Tibial artery (tissue), 4 donors: ENCODE measurements at regions not wholly inside any gene's neighbourhood (a gene's known extent, or its start where the extent isn't known, plus 50 kb on each side); places are given as distances from the start of the nearest gene placed in this dataset.
"Not testable (repeated sequence)": the region's sequence is repeated elsewhere in the genome, so short reads cannot be mapped to it uniquely, and the experiment has no call there.

Experiments
- DNase-seq, 2 donors: peaks; one replicate each; pipeline ENCODE4 v3.0.0-alpha.2; 2019
- H3K27ac ChIP-seq, 2 donors: fragments of 200-600 bp; sonication (generic) in 1 of 2; 1 replicate in 1 of 2; 2 replicates in 1 of 2; pipeline ENCODE4 v1.5.1; 2018 to 2019; ENCODE audit warnings: mild to moderate bottlenecking in 1 of 2
- H3K27me3 ChIP-seq, 2 donors: fragments of 200-600 bp; sonication (generic) in 1 of 2; one replicate each; pipeline versions ENCODE4 v1.5.1 to v1.6.0; 2016 to 2019
- H3K36me3 ChIP-seq, 3 donors: fragments of 200-600 bp; sonication (generic) in 2 of 3; one replicate each; pipeline ENCODE4 v1.5.1; 2016 to 2019; ENCODE audit warnings: mild to moderate bottlenecking in 2 of 3
- H3K4me1 ChIP-seq, 4 donors: fragments of 200-600 bp; sonication (generic) in 2 of 4; 1 replicate in 3 of 4; 2 replicates in 1 of 4; pipeline ENCODE4 v1.5.1; 2016 to 2019
- H3K4me3 ChIP-seq, 2 donors: fragments of 200-600 bp; sonication (generic) in 1 of 2; 1 replicate in 1 of 2; 2 replicates in 1 of 2; pipeline ENCODE4 v1.5.1; 2018 to 2019; ENCODE audit warnings: mild to moderate bottlenecking in 2 of 2
- H3K9me3 ChIP-seq, 3 donors: fragments of 200-600 bp; sonication (generic) in 1 of 3; one replicate each; pipeline ENCODE4 v1.5.1; 2016 to 2019
- CTCF ChIP-seq, 2 experiments: fragments of 200-600 bp in 1 of 2; fragments of 450-650 bp in 1 of 2; IDR thresholded peaks; one replicate each; pipeline ENCODE4 v1.5.1; 2017 to 2019; ENCODE audit warnings: antibody characterized with exemption in 2 of 2, mild to moderate bottlenecking in 1 of 2, moderate library complexity in 1 of 2
- intact Hi-C: fragments of 100-400 bp; cut with DNase I; formaldehyde crosslinking; loops from one replicate; pipeline ENCODE4 v1.15.0; 2023; ENCODE audit warnings: low total_unique reads

- H3K36me3 ChIP-seq: no peaks in the 10 kb centered on the region
- no peak for TF ChIP-seq CTCF (IDR thresholded peaks at IDR 0.05)
These were observed 217.9 kb downstream of the SATB1 start for GRCh38 chr3:18207226-18207625.

GRCh38 chr3:18205701-18206100, 219.4 kb downstream of the SATB1 start:
- H3K9me3 ChIP-seq, intact Hi-C loops, H3K27me3 ChIP-seq: not testable (repeated sequence)

More at GRCh38 chr3:18207226-18207625, 217.9 kb downstream of the SATB1 start:
- H3K27ac ChIP-seq: no peak overlapping the region
- H3K4me1 ChIP-seq: no peaks in the 10 kb centered on the region
- H3K27me3 ChIP-seq: no peaks in the 10 kb centered on the region
- no peak overlapping the region for H3K4me3 ChIP-seq
- DNase-seq: no peak
- H3K9me3 ChIP-seq: no peaks in the 10 kb centered on the region
- intact Hi-C loops: no loop called here

GRCh38 chr3:18201315-18201714, 223.8 kb downstream of the SATB1 start:
- DNase-seq: no peak
- Histone ChIP-seq H3K36me3 (no peaks in the 10 kb centered on the region), H3K4me3 (no peak overlapping the region), H3K9me3 (peaks cover 0 to 6% (median 0%) of the 10 kb centered on the region in 3 donors), H3K4me1 (no peaks in the 10 kb centered on the region), H3K27ac (no peak overlapping the region), H3K27me3 (no peaks in the 10 kb centered on the region)
- intact Hi-C loops: no loop called here
- TF ChIP-seq CTCF (IDR thresholded peaks at IDR 0.05): no peak

More at GRCh38 chr3:18205701-18206100, 219.4 kb downstream of the SATB1 start:
- DNase-seq, H3K4me1 ChIP-seq, H3K27ac ChIP-seq, H3K36me3 ChIP-seq, H3K4me3 ChIP-seq: not testable (repeated sequence)

- Histone ChIP-seq H3K36me3 (no peaks in the 10 kb centered on the region), H3K9me3 (peaks cover 0 to 6% (median 0%) of the 10 kb centered on the region in 3 donors), H3K27ac (no peak overlapping the region), H3K4me1 (no peaks in the 10 kb centered on the region), H3K27me3 (no peaks in the 10 kb centered on the region), H3K4me3 (no peak overlapping the region)
- intact Hi-C loops: no loop called here
- DNase-seq: no peak
- no peak for TF ChIP-seq CTCF (IDR thresholded peaks at IDR 0.05)
These were observed 225.4 kb downstream of the SATB1 start for GRCh38 chr3:18199757-18200156.

GRCh38 chr3:18195836-18196235, 229.3 kb downstream of the SATB1 start:
- DNase-seq: no peak
- intact Hi-C loops: no loop called here
- Histone ChIP-seq H3K27ac (no peak overlapping the region), H3K36me3 (no peaks in the 10 kb centered on the region), H3K4me3 (no peak overlapping the region), H3K4me1 (no peaks in the 10 kb centered on the region), H3K9me3 (peaks cover 0 to 6% (median 0%) of the 10 kb centered on the region in 3 donors), H3K27me3 (no peaks in the 10 kb centered on the region)
- no peak for TF ChIP-seq CTCF (IDR thresholded peaks at IDR 0.05)

- H3K27me3 ChIP-seq: no peaks in the 10 kb centered on the region
- no peak overlapping the region for H3K27ac ChIP-seq
- no peak for TF ChIP-seq CTCF (IDR thresholded peaks at IDR 0.05)
- no peaks in the 10 kb centered on the region for H3K4me1 ChIP-seq
- H3K9me3 ChIP-seq: no peaks in the 10 kb centered on the region
- no peak for DNase-seq
- H3K4me3 ChIP-seq: no peak overlapping the region
- intact Hi-C loops: no loop called here
- no peaks in the 10 kb centered on the region for H3K36me3 ChIP-seq
These were observed 230.7 kb downstream of the SATB1 start for GRCh38 chr3:18194431-18194830.
